ENCODE measurements at regions not wholly inside any gene's neighbourhood (a gene's known extent, or its start where the extent isn't known, plus 50 kb on each side); places are given as distances from the start of the nearest gene placed in this dataset.
A peak's percentile ranks its signal among the peaks of the same experiment; 100 is the strongest.
"Not testable (repeated sequence)": the region's sequence is repeated elsewhere in the genome, so short reads cannot be mapped to it uniquely, and the experiment has no call there.

GRCh38 chr6:111925296-111925695, 52.0 kb upstream of the FYN start:
- H3K4me3 ChIP-seq (ENCODE audit: low read depth, low read length) = no peak overlapping the region
- DNase-seq (ENCODE audit: low read depth) = no peak
- no peak for TF ChIP-seq CTCF (IDR thresholded peaks at IDR 0.05; ENCODE audit: control insufficient read depth, extremely low read depth, insufficient read depth)

- no peak overlapping the region for H3K4me3 ChIP-seq (ENCODE audit: low read depth, low read length)
- TF ChIP-seq CTCF (IDR thresholded peaks at IDR 0.05; ENCODE audit: control insufficient read depth, extremely low read depth, insufficient read depth) = no peak
- peak; percentile 51 for DNase-seq (ENCODE audit: low read depth)
These were observed 53.6 kb upstream of the FYN start for GRCh38 chr6:111926731-111927302.

- TF ChIP-seq CTCF (IDR thresholded peaks at IDR 0.05; ENCODE audit: control insufficient read depth, extremely low read depth, insufficient read depth) = no peak
- no peak overlapping the region for H3K4me3 ChIP-seq (ENCODE audit: low read depth, low read length)
- no peak for DNase-seq (ENCODE audit: low read depth)
These were observed 54.1 kb upstream of the FYN start for GRCh38 chr6:111927321-111927720.

GRCh38 chr6:111928139-111928538, 54.9 kb upstream of the FYN start:
- no peak for DNase-seq (ENCODE audit: low read depth)
- TF ChIP-seq CTCF (IDR thresholded peaks at IDR 0.05; ENCODE audit: control insufficient read depth, extremely low read depth, insufficient read depth) = no peak
- H3K4me3 ChIP-seq (ENCODE audit: low read depth, low read length) = no peak overlapping the region

- DNase-seq (ENCODE audit: low read depth); H3K4me3 ChIP-seq (ENCODE audit: low read depth, low read length): not testable (repeated sequence)
These were observed 61.4 kb upstream of the FYN start for GRCh38 chr6:111934611-111935010.

- no peak for DNase-seq (ENCODE audit: low read depth)
- no peak overlapping the region for H3K4me3 ChIP-seq (ENCODE audit: low read depth, low read length)
- no peak for TF ChIP-seq CTCF (IDR thresholded peaks at IDR 0.05; ENCODE audit: control insufficient read depth, extremely low read depth, insufficient read depth)
These were observed 63.5 kb upstream of the FYN start for GRCh38 chr6:111936718-111937117.

- no peak for DNase-seq (ENCODE audit: low read depth)
- no peak overlapping the region for H3K4me3 ChIP-seq (ENCODE audit: low read depth, low read length)
- TF ChIP-seq CTCF (IDR thresholded peaks at IDR 0.05; ENCODE audit: control insufficient read depth, extremely low read depth, insufficient read depth) = no peak
These were observed 65.5 kb upstream of the FYN start for GRCh38 chr6:111938710-111939109.
